ENCODE measurements at regions not wholly inside any gene's neighbourhood (a gene's known extent, or its start where the extent isn't known, plus 50 kb on each side); places are given as distances from the start of the nearest gene placed in this dataset.

DNA sequence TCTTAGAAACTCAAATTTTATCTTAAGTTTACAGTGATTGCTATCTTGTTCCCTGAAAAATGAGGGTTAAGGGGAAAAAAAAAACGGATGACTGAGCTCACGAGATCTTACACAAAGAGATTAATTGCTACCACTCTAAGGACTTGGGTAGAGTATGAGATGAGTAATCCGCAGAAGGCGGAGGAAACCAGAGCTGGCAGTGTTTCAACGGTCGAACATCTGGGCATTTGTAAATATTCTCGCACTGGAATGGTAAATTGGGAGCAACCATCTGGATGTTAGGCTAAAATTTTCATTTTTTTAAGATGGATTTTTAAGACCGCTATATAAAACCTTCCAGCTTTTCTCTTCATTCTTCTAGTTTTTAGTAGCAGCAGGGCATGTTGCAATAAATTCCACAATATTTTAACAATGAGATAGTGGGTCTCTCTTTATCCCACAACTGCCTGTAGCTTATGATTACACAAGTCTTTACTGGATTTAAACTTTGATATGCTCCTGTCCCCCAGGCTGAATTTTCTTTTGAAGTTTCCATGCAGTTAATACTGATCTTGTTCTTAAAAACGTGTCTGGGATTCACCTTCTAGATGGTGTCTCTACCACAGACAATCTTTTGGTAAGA is 1324.1 kb downstream of the AACS start:
- Histone ChIP-seq H3K4me3 (ENCODE audit: low read length) (no peak overlapping the region), H3K9me2 (ENCODE audit: insufficient read depth, low read length) (no peaks in the 10 kb centered on the region), H3K9me3 (ENCODE audit: low read length) (no peaks in the 10 kb centered on the region), H3F3A (ENCODE audit: insufficient read depth, low read length, poor library complexity, severe bottlenecking) (no peaks in the 10 kb centered on the region), H3K9ac (ENCODE audit: low read length) (no peak overlapping the region), H3K79me2 (replicated peaks; ENCODE audit: insufficient read depth, low read length) (no peaks in the 10 kb centered on the region), H3K27ac (ENCODE audit: low read length) (no peak overlapping the region), H3K27me3 (ENCODE audit: insufficient read depth, low read depth, low read length) (no peaks in the 10 kb centered on the region), H3K36me3 (ENCODE audit: insufficient read depth, low read length) (no peaks in the 10 kb centered on the region), H3K4me2 (ENCODE audit: low read length) (no peak overlapping the region), H4K20me1 (ENCODE audit: insufficient read depth) (no peaks in the 10 kb centered on the region), H2AFZ (ENCODE audit: low read depth, low read length) (no peak overlapping the region)
- no peak for TF ChIP-seq EZH2 (IDR thresholded peaks at IDR 0.05; ENCODE audit: borderline replicate concordance, insufficient read depth, low read length, poor library complexity, severe bottlenecking)
- TF ChIP-seq POLR2AphosphoS5 (IDR thresholded peaks at IDR 0.05): no peak
- no peak for TF ChIP-seq MXI1 (conservative IDR thresholded peaks at IDR 0.05; ENCODE audit: poor library complexity, severe bottlenecking)
- TF ChIP-seq, protein P1, sequence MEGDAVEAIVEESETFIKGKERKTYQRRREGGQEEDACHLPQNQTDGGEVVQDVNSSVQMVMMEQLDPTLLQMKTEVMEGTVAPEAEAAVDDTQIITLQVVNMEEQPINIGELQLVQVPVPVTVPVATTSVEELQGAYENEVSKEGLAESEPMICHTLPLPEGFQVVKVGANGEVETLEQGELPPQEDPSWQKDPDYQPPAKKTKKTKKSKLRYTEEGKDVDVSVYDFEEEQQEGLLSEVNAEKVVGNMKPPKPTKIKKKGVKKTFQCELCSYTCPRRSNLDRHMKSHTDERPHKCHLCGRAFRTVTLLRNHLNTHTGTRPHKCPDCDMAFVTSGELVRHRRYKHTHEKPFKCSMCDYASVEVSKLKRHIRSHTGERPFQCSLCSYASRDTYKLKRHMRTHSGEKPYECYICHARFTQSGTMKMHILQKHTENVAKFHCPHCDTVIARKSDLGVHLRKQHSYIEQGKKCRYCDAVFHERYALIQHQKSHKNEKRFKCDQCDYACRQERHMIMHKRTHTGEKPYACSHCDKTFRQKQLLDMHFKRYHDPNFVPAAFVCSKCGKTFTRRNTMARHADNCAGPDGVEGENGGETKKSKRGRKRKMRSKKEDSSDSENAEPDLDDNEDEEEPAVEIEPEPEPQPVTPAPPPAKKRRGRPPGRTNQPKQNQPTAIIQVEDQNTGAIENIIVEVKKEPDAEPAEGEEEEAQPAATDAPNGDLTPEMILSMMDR (IDR thresholded peaks at IDR 0.05; ENCODE audit: poor library complexity, severe bottlenecking): no peak
- TF ChIP-seq TAF1 (IDR thresholded peaks at IDR 0.05; ENCODE audit: low read depth): no peak
- no peak for TF ChIP-seq EP300 (conservative IDR thresholded peaks at IDR 0.05; ENCODE audit: poor library complexity, severe bottlenecking)
- TF ChIP-seq REST (IDR thresholded peaks at IDR 0.05; ENCODE audit: borderline replicate concordance): no peak

DNA sequence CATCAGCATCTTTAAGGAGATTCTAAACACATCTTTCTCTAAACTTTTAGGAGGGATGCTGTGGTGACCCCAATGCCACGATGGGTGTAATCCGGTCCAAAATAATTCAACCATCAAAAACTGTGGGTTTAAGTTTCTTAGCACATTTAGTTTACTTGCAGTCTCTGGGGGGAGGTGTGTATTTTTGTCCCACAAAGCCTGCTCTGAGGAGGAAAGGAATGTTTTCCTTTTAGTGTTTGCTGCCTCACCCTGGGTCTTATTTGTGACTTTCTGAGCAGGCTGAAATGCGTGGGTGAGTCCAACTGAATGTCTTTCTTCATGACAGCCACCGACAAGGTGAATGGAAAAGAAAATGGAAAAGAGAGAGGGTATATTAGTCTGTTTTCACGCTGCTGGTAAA is 1324.7 kb downstream of the AACS start:
- H4K20me1 ChIP-seq (ENCODE audit: insufficient read depth): no peaks in the 10 kb centered on the region
- no peaks in the 10 kb centered on the region for H3F3A ChIP-seq (ENCODE audit: insufficient read depth, low read length, poor library complexity, severe bottlenecking)
- no peaks in the 10 kb centered on the region for H3K9me2 ChIP-seq (ENCODE audit: insufficient read depth, low read length)
- no peaks in the 10 kb centered on the region for H3K79me2 ChIP-seq (replicated peaks; ENCODE audit: insufficient read depth, low read length)
- H3K9ac ChIP-seq (ENCODE audit: low read length): no peak overlapping the region
- H3K36me3 ChIP-seq (ENCODE audit: insufficient read depth, low read length): no peaks in the 10 kb centered on the region
- no peak overlapping the region for H3K27ac ChIP-seq (ENCODE audit: low read length)
- no peak overlapping the region for H3K4me2 ChIP-seq (ENCODE audit: low read length)
- no peak for TF ChIP-seq EP300 (conservative IDR thresholded peaks at IDR 0.05; ENCODE audit: poor library complexity, severe bottlenecking)
- TF ChIP-seq, protein P1 (IDR thresholded peaks at IDR 0.05; ENCODE audit: poor library complexity, severe bottlenecking): no peak
- no peak for TF ChIP-seq REST (IDR thresholded peaks at IDR 0.05; ENCODE audit: borderline replicate concordance)
- no peak for TF ChIP-seq RAD21 (conservative IDR thresholded peaks at IDR 0.05)
- no peak for TF ChIP-seq MXI1 (conservative IDR thresholded peaks at IDR 0.05; ENCODE audit: poor library complexity, severe bottlenecking)
- TF ChIP-seq SMC3 (conservative IDR thresholded peaks at IDR 0.05; ENCODE audit: poor library complexity): no peak
- no peak for TF ChIP-seq TAF1 (IDR thresholded peaks at IDR 0.05; ENCODE audit: low read depth)
- TF ChIP-seq POLR2AphosphoS5 (IDR thresholded peaks at IDR 0.05): no peak
- no peak for TF ChIP-seq EZH2 (IDR thresholded peaks at IDR 0.05; ENCODE audit: borderline replicate concordance, insufficient read depth, low read length, poor library complexity, severe bottlenecking)
- H3K4me3 ChIP-seq (ENCODE audit: low read length): no peak overlapping the region
- H2AFZ ChIP-seq (ENCODE audit: low read depth, low read length): no peak overlapping the region
- H3K27me3 ChIP-seq (ENCODE audit: insufficient read depth, low read depth, low read length): no peaks in the 10 kb centered on the region
- H3K9me3 ChIP-seq (ENCODE audit: low read length): no peaks in the 10 kb centered on the region
